Activated naive CD4-positive, alpha-beta T cell treated with anti-CD3 and anti-CD28 coated beads, Interleukin-2, amount 50 U/mL, for 72 hours (primary cell): ENCODE measurements at regions not wholly inside any gene's neighbourhood (a gene's known extent, or its start where the extent isn't known, plus 50 kb on each side); places are given as distances from the start of the nearest gene placed in this dataset.

Experiments used
- ATAC-seq, 2 donors: fragments of 150-1000 bp; cut with Tn5 transposase; 2 replicates each; pipeline ENCODE4 v1.10.0; 2021; ENCODE audit warnings: mild to moderate bottlenecking in 2 of 2, moderate library complexity in 2 of 2
- DNase-seq, 2 donors: peaks; one replicate each; pipeline ENCODE4 v3.0.0; 2021 to 2022; ENCODE audit warnings: low spot score in 2 of 2
- H3K27ac Mint-ChIP-seq, 2 donors: one replicate each; pipeline ENCODE4 v1.8.0; 2022; ENCODE audit warnings: mild to moderate bottlenecking in 2 of 2, mixed read lengths in 2 of 2
- H3K36me3 Mint-ChIP-seq, 2 donors: one replicate each; pipeline ENCODE4 v1.8.0; 2022; ENCODE audit warnings: mixed read lengths in 2 of 2
- H3K9me3 Mint-ChIP-seq, 2 donors: one replicate each; pipeline ENCODE4 v1.8.0; 2022; ENCODE audit warnings: mixed read lengths in 2 of 2

GRCh38 chr22:47580121-47580520 is 817.7 kb downstream of the TBC1D22A start:
- peaks cover 3% of the 10 kb centered on the region in 2 donors for H3K9me3 Mint-ChIP-seq
- H3K36me3 Mint-ChIP-seq = no peaks in the 10 kb centered on the region
- no peak overlapping the region for H3K27ac Mint-ChIP-seq
- no peak for ATAC-seq
- no peak for DNase-seq

DNA sequence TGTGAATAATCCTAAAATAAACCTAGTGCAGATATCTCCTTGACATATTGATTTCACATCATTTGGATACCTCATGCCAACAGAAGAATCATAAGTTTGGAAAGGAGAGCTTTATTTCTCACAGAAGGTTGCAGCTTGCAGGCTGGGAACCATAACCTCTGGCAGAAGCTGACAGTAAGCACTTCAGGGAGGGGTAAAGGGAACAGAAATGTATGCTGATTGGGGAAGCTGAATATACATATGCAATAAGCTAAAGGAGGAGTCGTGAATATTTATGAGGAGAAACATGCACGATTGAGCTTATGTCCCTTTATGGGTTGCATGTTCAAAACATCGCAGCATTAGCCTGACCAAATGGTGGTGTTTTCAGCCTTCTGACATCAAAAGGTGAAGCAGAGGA is 814.5 kb downstream of the TBC1D22A start:
- H3K27ac Mint-ChIP-seq = no peak overlapping the region
- no peaks in the 10 kb centered on the region for H3K36me3 Mint-ChIP-seq
- no peak for DNase-seq
- no peak for ATAC-seq
- H3K9me3 Mint-ChIP-seq = no peaks in the 10 kb centered on the region

- no peak overlapping the region for H3K27ac Mint-ChIP-seq
- DNase-seq = no peak
- no peaks in the 10 kb centered on the region for H3K9me3 Mint-ChIP-seq
- H3K36me3 Mint-ChIP-seq = no peaks in the 10 kb centered on the region
- ATAC-seq = no peak
Measured at GRCh38 chr22:47575291-47575690, 812.8 kb downstream of the TBC1D22A start.

GRCh38 chr22:47574556-47574955 is 812.1 kb downstream of the TBC1D22A start:
- no peak for DNase-seq
- no peak for ATAC-seq
- Mint-ChIP-seq H3K36me3 (no peaks in the 10 kb centered on the region), H3K9me3 (no peaks in the 10 kb centered on the region), H3K27ac (no peak overlapping the region)

GRCh38 chr22:47573141-47573540 is 810.7 kb downstream of the TBC1D22A start:
- no peak overlapping the region for H3K27ac Mint-ChIP-seq
- H3K9me3 Mint-ChIP-seq = no peaks in the 10 kb centered on the region
- ATAC-seq (no peak), DNase-seq (no peak)
- H3K36me3 Mint-ChIP-seq = no peaks in the 10 kb centered on the region

DNA sequence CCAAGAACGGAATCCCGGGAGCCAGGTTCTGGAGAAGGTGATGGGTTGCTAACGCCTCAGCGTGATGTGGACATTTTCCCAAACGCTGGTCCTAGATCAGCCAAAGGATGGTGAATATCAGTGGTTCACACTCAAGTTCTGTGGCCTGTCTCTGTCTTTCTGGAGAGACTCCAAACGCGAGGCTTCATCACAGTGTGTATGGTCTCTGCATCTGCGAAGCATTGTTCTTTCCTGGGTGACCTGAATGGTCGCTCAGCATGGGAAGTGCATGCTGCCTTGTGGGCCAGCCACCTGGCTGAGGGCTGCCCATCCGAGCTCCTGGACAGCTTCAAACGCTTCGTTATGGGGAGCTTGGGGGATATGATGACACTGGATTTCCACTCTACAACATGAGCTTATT is 810.0 kb downstream of the TBC1D22A start:
- Mint-ChIP-seq H3K36me3 (no peaks in the 10 kb centered on the region), H3K9me3 (no peaks in the 10 kb centered on the region), H3K27ac (no peak overlapping the region)
- no peak for DNase-seq
- ATAC-seq = no peak

DNA sequence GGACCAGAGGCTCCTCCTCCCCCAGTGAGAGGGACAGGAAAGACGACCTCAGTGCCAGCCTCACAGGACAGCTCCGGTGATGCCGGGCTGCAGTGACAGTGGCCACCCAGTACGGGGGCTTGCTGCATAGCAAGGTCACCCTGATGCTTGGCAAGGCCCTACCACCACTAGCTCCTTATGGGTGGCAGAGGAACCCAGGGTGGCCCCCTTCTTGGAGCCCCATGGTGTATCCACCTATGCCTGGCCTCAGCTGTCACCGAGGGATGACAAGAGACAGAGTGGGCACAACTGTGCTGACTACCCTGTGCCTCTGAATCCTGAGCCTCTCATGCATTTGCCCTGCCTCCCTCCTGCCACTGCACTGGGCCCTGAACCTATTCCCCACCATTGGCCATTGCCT is 809.2 kb downstream of the TBC1D22A start:
- no peak overlapping the region for H3K27ac Mint-ChIP-seq
- H3K9me3 Mint-ChIP-seq = no peaks in the 10 kb centered on the region
- ATAC-seq (no peak), DNase-seq (no peak)
- H3K36me3 Mint-ChIP-seq = no peaks in the 10 kb centered on the region

DNA sequence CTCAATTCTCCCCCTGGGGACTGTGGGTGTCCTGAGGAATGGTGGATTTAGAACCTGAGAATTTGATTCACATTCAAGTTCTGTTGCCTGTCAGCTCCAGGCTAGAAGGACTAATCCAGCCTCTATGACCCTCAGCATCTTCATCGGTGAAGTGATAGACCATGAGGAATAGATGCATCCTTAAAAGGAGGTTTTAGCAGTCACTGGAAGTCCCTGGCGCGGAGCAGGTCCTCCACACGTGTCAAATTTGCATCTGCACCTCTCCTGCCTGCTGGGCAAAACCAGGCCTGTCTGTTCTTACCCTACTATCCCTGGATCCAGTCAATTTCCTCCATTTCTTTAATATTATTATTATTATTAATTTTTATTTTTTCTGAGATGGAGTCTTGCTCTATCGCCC is 808.4 kb downstream of the TBC1D22A start:
- no peak overlapping the region for H3K27ac Mint-ChIP-seq
- ATAC-seq (no peak), DNase-seq (no peak)
- H3K36me3 Mint-ChIP-seq = no peaks in the 10 kb centered on the region
- H3K9me3 Mint-ChIP-seq = no peaks in the 10 kb centered on the region

DNA sequence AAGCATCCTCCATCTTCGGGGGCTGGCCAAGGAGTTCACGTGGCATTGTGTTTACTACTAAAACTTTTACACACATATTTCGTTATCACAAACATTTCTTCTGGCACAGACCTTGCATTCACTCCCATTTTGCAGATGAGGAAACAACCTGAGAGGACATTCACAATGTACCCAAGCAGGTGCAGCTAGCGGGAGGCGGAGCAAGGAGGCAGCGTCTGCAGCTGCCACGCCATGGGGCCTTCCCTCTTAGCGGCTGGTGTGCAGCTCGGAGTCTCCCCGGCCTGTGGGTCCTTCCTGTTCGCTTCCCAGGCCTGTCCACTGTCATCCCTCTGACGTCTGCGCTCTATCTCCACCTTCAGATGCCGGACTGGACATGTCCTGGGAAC is 807.8 kb downstream of the TBC1D22A start:
- DNase-seq = no peak
- Mint-ChIP-seq H3K27ac (no peak overlapping the region), H3K36me3 (no peaks in the 10 kb centered on the region), H3K9me3 (no peaks in the 10 kb centered on the region)
- ATAC-seq = no peak

- Mint-ChIP-seq H3K9me3 (no peaks in the 10 kb centered on the region), H3K27ac (no peak overlapping the region), H3K36me3 (no peaks in the 10 kb centered on the region)
- no peak for ATAC-seq
- DNase-seq = no peak
Measured at GRCh38 chr22:47569389-47570299, 807.2 kb downstream of the TBC1D22A start.

DNA sequence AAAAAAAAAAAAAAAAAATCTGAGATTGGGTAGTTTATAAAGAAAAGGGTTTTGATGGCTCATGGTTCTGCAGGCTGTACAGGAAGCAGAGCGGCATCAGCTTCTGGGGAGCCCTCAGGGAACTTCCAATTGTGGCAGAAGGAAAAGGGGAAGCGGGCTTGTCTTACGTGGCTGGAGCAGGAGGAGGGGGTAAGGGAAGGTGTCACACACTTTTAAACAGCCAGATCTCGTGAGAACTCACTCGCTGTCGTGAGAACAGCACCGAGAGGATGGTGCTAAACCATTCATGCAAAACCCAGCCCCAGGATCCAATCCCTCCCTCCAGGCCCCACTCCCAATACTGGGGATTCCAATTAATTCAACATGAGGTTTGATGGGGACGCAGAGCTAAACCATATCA is 806.2 kb downstream of the TBC1D22A start:
- H3K27ac Mint-ChIP-seq = no peak overlapping the region
- H3K36me3 Mint-ChIP-seq = no peaks in the 10 kb centered on the region
- no peaks in the 10 kb centered on the region for H3K9me3 Mint-ChIP-seq
- ATAC-seq = no peak
- DNase-seq = no peak

GRCh38 chr22:47567126-47568090 is 805.0 kb downstream of the TBC1D22A start:
- no peak for ATAC-seq
- H3K9me3 Mint-ChIP-seq = no peaks in the 10 kb centered on the region

DNA sequence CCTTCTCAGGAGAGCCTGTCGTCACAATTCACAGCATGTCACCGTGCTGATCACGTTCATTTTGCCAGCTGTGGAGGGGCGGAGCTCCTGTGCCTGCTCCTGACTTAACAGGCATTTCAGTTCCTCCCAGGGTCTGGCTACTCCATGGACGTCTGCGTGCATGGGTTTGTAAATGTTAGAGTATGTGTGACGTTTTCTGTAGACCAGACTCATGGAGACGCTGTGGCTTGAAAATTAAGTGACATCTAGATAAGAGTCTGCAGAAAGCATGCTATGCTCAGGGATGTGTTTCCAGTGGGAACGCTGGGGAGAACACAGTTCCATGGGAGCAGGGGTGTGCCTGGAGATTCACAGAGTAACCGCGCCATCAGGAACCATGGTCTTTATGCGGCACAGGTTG is 804.0 kb downstream of the TBC1D22A start:
- Mint-ChIP-seq H3K36me3 (no peaks in the 10 kb centered on the region), H3K9me3 (no peaks in the 10 kb centered on the region), H3K27ac (no peak overlapping the region)
- DNase-seq = no peak
- no peak for ATAC-seq

More at GRCh38 chr22:47567126-47568090, 805.0 kb downstream of the TBC1D22A start:
- no peak for DNase-seq
- H3K27ac Mint-ChIP-seq = no peak overlapping the region
- H3K36me3 Mint-ChIP-seq = no peaks in the 10 kb centered on the region

GRCh38 chr22:47565607-47566006 is 803.2 kb downstream of the TBC1D22A start:
- Mint-ChIP-seq H3K9me3 (no peaks in the 10 kb centered on the region), H3K36me3 (no peaks in the 10 kb centered on the region), H3K27ac (no peak overlapping the region)
- ATAC-seq = no peak
- DNase-seq = no peak

- DNase-seq (no peak), ATAC-seq (no peak)
- Mint-ChIP-seq H3K27ac (no peak overlapping the region), H3K36me3 (no peaks in the 10 kb centered on the region), H3K9me3 (no peaks in the 10 kb centered on the region)
Measured at GRCh38 chr22:47564651-47565434, 802.4 kb downstream of the TBC1D22A start.

GRCh38 chr22:47564158-47564450 is 801.7 kb downstream of the TBC1D22A start:
- H3K9me3 Mint-ChIP-seq = no peaks in the 10 kb centered on the region
- H3K36me3 Mint-ChIP-seq = no peaks in the 10 kb centered on the region
- DNase-seq (no peak), ATAC-seq (no peak)
- H3K27ac Mint-ChIP-seq = no peak overlapping the region
